Ramos (cell line): ENCODE measurements at regions not wholly inside any gene's neighbourhood (a gene's known extent, or its start where the extent isn't known, plus 50 kb on each side); places are given as distances from the start of the nearest gene placed in this dataset.
"Not testable (repeated sequence)": the region's sequence is repeated elsewhere in the genome, so short reads cannot be mapped to it uniquely, and the experiment has no call there.

Experiments
- in situ Hi-C: fragments of 300-500 bp; cut with MboI; formaldehyde crosslinking; loops from one replicate; pipeline ENCODE4 v1.14.3; 2022; ENCODE audit warnings: low sequenced_read_pairs; ENCODE audit not compliant: unreplicated experiment

DNA sequence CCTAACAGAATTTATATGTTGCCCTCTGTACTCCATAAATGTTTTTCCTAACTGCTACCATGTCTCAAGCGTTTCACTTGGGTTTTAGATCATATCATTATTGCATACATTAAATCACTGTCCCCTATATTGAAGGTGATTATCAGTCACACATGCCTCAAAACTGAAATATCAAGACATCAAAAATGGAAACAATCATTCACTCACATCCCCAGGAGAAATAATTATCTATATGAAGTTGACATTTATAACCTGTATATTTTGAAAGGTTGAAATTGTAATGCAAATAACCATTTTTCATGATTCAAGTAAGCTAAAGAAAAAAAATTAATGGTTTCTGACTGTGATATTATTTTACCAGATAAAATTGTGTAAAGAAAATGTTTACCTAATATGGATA is 1695.0 kb downstream of the SLITRK1 start:
- in situ Hi-C loops = no loop called here

DNA sequence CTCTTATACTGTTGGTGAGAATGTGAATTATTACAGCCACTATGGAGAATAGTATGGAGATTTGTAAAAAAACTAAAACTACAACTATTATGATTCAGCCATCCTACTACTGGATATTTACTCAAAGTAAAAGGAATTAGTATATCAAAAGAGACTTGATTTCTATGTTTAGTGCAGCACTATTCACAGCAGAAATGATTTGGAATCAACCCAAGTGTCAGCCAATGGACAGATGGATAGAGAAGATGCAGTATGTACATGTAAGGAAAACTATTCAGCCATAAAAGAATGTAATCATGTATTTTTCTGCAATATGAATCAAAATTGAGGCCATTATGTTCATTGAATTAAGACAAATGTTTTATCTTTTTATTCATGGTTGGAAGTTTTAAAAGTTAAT is 1705.5 kb downstream of the SLITRK1 start:
- in situ Hi-C loops = no loop called here

DNA sequence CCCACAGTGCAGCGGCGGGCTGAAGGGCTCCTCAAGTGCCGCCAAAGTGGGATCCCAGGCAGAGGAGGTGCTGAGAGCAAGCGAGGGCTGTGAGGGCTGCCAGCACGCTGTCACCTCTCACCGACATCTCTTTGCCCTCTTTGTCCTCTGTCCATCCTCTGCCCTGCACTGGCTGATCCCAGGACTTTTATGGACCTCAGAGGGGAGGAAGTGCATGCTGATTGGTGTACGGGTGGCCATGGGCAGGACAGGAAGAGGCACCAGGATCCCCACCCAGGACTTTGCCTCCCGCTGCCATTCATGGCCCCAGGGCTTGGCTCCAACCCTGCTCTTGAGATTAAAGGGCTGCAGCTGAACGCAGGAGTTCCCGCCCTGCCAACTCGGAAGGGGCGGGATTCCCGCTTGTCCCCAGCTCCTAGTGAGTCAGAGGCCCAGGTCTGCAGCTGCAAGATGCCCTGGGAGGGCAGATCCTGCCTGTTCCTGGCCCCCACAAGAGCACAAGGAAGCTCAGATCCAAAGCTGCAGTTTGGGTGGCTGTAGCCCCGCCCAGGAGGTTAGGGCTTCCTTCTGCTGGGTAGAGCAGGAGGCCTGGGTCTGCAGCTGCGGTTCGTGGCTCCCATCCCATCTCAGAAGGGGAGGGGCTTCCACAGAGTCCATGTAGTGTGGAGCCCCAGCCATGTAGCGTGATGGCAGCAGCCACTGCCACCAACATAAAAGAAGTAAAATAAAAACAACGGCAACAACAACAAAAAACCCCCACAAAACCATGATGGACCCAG is 1716.7 kb downstream of the SLITRK1 start:
- in situ Hi-C loops = no loop called here

DNA sequence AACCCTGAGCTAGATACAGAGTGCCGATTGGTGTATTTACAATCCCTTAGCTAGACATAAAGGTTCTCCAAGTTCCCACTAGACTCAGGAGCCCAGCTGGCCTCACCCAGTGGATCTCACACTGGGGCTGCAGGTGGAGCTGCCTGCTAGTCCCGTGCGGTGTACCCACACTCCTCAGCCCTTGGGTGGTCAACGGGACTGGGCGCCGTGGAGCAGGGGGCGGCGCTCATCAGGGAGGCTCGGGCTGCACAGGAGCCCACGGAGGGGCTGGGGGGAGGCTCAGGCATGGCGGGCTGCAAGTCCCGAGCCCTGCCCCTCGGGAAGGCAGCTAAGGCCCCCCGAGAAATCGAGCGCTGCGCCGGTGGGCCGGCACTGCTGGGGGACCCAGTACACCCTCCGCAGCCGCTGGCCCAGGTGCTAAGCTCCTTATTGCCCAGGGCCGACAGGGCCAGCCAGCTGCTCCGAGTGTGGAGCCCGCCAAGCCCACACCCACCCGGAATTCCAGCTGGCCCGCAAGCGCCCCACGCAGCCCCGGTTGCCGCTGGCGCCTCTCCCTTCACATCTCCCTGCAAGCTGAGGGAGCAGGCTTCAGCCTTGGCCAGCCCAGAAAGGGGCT is 1717.4 kb downstream of the SLITRK1 start:
- in situ Hi-C loops = not testable (repeated sequence)

DNA sequence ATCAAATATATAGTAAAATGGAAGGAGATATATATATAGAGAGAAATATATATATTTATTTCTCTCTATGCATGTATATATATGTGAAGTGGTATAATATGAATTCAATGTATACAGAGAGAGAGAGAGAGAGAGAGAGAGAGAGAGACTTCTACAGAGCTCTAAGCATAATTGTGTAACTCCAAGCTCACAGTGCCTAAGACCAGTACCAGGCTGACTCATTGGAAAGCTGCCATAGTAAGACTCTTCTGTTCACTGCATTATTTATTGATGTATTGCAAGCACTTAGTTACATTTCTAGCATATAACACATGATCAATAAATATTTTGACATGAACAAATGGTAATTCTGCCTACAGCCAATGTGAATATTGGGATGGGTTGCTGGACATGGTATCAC is 1734.7 kb downstream of the SLITRK1 start:
- in situ Hi-C loops = no loop called here

DNA sequence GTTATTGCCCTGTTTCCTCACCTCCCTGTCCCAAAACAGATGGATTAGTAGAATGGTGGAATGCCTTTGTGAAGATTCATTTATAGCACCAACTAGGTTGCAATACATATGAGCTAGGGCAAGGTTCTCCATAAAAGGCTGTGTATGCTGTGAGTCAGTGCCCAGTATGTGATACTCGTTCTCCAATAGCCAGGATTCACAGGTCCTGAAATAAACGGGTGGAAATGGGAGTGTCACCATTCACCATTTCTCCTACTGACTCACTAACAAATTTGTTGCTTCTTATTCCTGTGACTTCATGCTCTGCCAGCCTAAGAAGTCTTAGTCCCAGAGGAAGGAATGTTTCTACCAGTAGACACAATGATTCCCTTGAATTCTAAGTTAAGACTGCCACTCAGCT is 1745.4 kb downstream of the SLITRK1 start:
- in situ Hi-C loops = no loop called here

DNA sequence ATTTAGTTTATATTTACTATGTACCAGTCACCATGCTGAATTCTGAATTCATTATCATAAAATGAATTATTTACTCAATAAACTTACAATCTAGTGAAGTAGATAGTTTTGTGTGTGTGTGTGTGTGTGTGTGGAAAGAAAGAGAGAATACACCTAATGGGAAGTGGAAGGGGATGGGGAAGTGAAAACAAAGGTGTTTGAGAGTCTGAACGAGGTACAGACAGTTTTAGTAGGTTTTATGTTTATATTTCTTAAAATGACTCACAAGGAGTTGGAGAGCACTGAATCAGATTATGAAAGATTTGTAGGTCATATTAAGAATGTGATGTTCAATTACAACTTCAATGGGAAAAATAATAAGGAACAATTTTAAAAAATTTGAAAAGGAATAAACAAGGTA is 1753.0 kb downstream of the SLITRK1 start:
- in situ Hi-C loops = no loop called here

DNA sequence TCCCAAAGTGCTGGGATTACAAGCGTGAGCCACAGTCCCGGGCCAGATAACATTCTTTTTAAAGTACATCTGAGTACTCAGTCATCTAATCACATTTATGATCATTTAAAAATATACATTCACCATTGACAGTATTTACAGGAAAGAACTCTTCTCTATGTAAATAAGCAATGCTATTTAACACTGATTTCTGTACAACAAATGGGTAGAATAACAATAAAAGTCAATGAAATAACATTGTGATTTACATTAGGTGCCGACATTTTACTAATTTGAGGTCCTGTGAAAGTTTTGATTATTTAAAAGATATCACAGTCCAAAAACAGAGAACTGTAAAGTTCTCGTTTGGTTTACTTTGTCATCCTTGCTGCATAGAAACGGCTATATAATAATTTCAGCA is 1763.7 kb downstream of the SLITRK1 start:
- in situ Hi-C loops = no loop called here

DNA sequence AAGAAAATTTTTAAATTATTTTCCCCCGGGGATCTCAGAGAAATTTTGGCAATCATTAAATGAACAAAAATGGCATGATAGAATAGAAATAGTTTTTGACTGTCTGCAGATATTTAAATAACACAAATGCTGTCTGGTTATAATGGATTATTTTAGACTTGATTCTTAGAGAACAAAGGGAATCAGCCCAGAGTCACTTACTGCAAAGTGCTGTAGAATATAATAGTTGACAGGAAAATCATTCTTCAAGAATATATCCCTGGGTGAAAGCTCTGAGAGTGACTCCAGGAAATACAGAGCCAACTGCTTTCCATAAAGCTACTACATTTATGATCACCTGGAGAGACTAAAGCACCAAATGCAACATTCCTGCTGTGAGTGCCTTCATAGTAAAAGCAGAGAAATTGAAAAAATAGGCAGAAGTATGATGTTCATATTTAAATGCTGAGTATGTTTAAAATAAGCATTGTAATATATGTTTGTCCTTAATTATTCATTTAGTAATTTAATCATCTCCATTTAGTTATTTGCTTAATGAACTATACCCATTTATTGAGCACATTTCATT is 1765.8 kb downstream of the SLITRK1 start:
- in situ Hi-C loops = no loop called here

DNA sequence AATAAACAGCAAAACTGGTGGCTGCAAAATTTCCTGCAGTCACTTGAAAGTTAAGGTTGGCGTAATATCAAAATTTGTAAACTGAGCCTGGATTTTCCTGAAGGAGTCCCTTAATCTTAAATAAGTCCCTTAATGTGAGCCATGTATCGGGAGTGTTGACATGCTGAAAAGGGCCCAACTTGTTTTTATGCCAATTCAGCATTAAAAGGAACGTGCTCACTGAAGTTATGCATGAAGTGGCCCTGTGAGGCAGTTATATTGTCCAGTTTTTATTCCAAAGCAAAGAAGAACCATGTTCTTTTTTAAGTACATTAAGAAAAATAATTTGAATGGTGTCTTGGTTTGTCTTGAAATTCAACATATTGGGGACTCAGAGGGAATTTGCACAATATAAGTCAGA is 1766.9 kb downstream of the SLITRK1 start:
- in situ Hi-C loops = no loop called here

DNA sequence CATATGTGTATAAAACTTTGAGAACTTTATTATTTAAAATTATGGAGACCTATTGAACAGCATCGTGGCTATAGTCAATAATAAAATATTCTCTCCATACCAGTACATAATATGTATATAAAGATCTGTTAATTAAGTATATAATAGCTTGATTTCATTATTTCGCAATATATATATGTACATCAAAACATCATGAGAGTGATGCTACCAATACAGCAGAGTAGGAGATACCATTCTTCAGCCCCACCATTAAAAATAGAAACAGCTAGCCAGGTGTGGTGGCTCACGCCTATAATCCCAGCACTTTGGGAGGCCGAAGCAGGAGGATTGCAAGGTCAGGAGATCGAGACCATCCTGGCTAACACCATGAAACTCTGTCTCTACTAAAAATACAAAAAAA is 1755.3 kb upstream of the SPRY2 start:
- in situ Hi-C loops = no loop called here

DNA sequence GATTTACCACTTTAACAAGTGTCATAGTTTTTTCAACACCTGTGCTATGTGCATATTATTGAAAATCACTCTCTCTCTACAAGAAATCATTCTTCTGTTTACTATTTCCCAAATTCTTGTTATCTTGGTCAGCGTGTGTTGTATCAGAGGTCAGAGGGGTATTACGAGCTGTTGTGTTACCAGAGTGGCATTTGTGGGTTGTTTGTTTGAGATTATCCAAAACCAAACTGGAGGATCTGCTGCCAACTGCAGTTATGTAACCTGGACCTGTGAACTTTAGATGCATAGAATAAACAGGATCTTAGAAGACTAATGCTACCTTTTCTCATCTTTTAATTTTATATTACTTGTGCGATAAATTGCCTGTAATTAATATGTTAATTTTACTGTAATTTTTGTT is 1751.4 kb upstream of the SPRY2 start:
- in situ Hi-C loops = no loop called here

DNA sequence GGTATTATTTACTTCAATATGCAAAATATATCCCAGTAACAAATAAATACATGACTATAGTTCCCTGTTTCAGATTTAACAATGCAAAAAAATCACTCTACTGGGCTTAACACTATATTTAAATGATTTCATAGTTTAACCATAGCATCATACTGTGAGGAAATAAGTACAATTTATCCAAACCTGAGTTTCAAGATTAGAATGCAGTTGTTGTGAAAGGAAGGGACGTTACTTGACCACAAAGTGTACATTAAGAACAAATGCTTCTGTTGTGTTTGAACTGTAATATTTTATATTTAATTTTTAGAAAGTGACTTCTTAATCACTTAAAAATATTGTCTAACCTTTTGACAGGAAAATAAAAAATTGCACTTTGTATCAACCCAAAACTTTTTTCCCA is 1747.9 kb upstream of the SPRY2 start:
- in situ Hi-C loops = no loop called here

DNA sequence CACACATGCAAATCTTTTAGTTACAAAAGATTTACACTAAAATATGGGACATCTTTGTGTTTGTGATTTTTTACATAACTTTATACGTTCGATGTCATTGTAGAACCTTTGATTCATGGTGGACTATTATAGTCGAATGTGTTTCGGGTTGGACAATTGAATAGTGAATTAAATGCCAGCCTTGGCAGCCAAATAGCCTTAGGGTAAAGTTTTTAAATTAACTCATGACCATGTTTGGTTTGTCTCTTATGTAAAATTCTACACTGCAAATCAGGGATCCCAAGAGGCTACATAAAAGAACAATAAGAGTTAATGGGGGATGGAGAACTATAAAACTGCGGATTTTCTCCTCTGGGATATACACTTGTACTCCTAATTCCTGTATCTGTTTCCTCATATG is 1735.6 kb upstream of the SPRY2 start:
- in situ Hi-C loops = no loop called here

DNA sequence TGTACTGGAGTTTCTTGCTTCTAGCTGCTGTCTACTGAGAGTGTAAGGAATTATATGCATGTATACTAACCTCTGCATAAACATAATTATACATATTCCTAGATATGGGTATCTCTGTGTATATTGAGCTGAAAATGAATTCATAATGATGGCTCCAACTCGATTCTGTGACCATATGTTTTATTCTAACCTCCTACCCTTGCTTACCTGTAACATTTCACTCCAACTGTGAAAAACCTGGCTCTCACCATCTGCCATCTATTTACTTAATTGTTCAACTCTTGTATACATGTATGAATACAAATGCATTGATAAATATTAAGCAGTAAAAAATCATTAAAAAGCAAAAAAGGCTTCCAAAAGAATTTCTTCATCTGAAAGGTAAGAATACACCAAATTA is 1729.5 kb upstream of the SPRY2 start:
- in situ Hi-C loops = no loop called here

DNA sequence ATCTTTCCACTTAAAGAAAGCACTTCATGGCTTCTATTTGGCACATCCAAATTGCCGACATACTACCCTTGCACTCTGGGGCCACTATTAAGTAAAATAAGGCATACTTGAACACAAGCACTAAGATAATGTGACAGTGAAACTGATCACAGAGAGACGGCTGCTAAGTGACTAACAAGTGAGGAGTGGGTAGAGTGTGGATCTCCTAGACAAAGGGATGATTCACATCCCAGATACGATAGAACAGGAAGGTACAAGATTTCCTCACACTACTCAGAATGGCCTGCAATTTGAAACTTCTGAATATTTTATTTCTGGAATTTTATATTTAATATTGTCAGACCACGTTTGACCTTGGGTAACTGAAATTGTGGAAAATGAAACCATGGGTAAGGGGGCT is 1721.8 kb upstream of the SPRY2 start:
- in situ Hi-C loops = no loop called here

DNA sequence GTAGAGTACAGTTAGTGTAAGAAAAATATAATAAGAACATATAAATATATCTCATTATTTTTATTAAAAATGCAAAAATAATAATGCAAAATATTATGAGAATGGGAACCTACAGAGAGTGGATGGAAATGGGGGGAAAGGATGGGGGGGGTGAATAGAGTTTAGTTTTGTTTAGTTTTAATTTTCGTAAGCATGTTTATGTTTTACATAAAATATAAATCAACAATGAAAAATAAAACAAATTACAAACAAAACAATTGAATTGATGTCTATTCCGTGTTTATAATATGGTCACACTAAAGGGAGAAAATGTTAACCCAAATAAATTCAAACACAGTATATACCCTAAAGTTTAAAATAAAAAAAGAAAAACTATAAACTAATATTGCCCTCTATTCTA is 1717.4 kb upstream of the SPRY2 start:
- in situ Hi-C loops = no loop called here

DNA sequence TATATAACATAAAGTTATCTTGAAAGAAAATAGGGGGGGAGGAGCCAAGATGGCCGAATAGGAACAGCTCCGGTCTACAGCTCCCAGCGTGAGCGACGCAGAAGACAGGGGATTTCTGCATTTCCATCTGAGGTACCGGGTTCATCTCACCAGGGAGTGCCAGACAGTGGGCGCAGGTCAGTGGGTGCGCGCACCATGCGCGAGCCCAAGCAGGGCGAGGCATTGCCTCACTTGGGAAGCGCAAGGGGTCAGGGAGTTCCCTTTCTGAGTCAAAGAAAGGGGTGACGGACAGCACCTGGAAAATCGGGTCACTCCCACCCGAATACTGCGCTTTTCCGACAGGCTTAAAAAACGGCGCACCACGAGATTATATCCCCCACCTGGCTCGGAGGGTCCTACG is 1704.4 kb upstream of the SPRY2 start:
- in situ Hi-C loops = not testable (repeated sequence)

DNA sequence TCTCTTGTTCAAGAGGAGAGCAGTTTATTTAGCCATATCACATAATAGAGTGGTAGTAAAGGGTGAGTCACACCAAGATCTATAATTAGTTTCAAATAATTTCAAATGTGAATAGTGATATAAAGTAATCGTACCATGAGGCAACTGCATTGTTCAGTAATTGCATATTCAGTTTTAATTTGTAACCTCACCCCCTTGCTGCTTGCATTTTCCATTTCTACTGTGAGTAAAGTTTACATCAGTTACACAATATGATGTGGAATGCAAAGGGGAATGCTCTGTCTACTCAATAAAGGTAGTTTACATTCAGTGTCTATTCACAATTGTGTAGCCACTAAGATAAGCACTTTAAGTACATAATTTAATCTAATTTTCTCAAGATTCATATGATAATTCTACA is 1695.7 kb upstream of the SPRY2 start:
- in situ Hi-C loops = no loop called here

DNA sequence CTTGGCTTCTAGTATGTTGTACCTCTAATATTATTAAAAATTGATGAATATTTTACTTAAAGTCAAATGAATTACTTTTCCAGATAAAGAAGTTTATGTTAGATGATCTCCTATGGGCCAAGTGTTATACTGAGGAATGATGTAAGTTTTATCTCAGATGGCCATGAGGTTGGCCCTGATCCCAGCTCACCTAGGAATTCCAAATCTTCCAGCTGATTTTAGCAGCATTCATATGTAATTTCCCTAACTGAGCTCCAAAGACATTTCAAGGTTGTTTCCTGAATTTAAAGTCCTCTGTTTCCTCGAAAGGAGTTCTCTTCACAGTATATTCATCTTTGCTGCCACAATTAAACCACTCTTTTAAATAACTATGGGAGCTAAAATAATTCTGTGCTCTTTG is 1670.4 kb upstream of the SPRY2 start:
- in situ Hi-C loops = no loop called here

DNA sequence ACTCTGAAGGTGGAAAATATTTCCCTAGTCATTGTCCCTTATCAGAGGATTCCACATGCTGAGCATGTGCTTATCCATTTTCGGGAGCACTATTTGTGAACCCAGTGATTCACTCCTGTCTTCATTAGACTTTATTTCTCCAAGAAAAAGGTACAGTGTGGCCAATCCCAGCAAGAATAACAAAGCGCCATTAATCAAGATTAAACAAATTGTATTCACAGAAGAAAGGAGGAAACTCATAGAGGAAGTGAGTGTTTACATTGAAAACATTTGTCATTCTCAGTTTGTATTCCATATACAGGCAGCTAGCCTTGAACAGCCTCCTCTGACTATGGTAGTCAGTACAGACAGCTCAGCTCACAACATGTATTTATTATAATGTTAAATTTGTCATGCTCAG is 1669.9 kb upstream of the SPRY2 start:
- in situ Hi-C loops = no loop called here

DNA sequence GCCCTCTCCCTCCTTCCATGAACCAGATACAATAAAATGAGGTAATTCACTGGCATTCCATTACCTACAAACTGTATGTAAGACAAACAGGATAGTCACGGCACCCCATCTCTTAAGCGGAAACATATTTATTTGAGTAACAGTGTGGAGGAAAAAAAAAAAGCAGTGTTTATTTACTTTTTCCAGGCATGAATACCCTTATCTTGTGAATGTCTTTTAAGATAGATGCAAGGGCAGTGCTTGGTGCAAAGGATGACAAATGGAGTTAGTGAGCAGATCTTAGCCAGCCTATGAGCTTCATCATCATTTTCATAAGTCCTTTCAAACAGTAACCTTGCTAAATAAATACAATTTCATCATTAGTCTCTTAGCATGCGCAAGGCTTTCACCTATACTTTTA is 1661.8 kb upstream of the SPRY2 start:
- in situ Hi-C loops = no loop called here
